HepG2 (cell line): ENCODE measurements at regions not wholly inside any gene's neighbourhood (a gene's known extent, or its start where the extent isn't known, plus 50 kb on each side); places are given as distances from the start of the nearest gene placed in this dataset.

Source experiments
- ETS1 ChIP-seq: sonication (generic); formaldehyde crosslinking; IDR thresholded peaks from 2 replicates; pipeline ENCODE4 v1.4.0; 2020; ENCODE audit warnings: missing genetic modification reagents
- HOXA5 ChIP-seq: sonication (generic); formaldehyde crosslinking; IDR thresholded peaks from 2 replicates; pipeline ENCODE4 v1.4.0; 2020; ENCODE audit warnings: missing genetic modification reagents
- ISX ChIP-seq: sonication (generic); formaldehyde crosslinking; conservative IDR thresholded peaks from 2 replicates; pipeline ENCODE4 v1.5.0; 2020; ENCODE audit warnings: missing genetic modification reagents
- KAT2B ChIP-seq: fragments of 150-350 bp; IDR thresholded peaks from 2 replicates; pipeline ENCODE4 v1.6.1; 2014; ENCODE audit warnings: low read depth, low read length, borderline replicate concordance
- MEIS1 ChIP-seq: sonication (generic); formaldehyde crosslinking; IDR thresholded peaks from 2 replicates; pipeline ENCODE4 v1.9.0; 2021; ENCODE audit warnings: mild to moderate bottlenecking, missing genetic modification reagents, moderate library complexity, borderline replicate concordance
- MYPOP ChIP-seq: sonication (generic); formaldehyde crosslinking; IDR thresholded peaks from 2 replicates; pipeline ENCODE4 v1.8.1; 2023; ENCODE audit warnings: mild to moderate bottlenecking, moderate library complexity, missing genetic modification reagents
- NR2C2 ChIP-seq: sonication (generic); formaldehyde crosslinking; IDR thresholded peaks from 2 replicates; pipeline ENCODE4 v1.4.0; 2020; ENCODE audit warnings: missing genetic modification reagents, mild to moderate bottlenecking, moderate library complexity, borderline replicate concordance
- PATZ1 ChIP-seq: sonication (generic); formaldehyde crosslinking; IDR thresholded peaks from 2 replicates; pipeline ENCODE4 v1.4.0; 2020; ENCODE audit warnings: missing genetic modification reagents
- PRPF4 ChIP-seq: fragments of 200-400 bp; formaldehyde crosslinking; IDR thresholded peaks from 2 replicates; pipeline ENCODE4 v1.6.1; 2016; ENCODE audit warnings: low read length, low read depth; ENCODE audit not compliant: poor library complexity, severe bottlenecking
- SALL2 ChIP-seq: sonication (generic); formaldehyde crosslinking; IDR thresholded peaks from 2 replicates; pipeline ENCODE4 v1.8.1; 2023; ENCODE audit warnings: mild to moderate bottlenecking, missing genetic modification reagents, inconsistent platforms
- SMYD3 ChIP-seq: sonication (generic); formaldehyde crosslinking; IDR thresholded peaks from 2 replicates; pipeline ENCODE4 v1.8.1; 2023; ENCODE audit warnings: mild to moderate bottlenecking, missing genetic modification reagents
- SOX5 ChIP-seq: IDR thresholded peaks from 2 replicates; pipeline ENCODE4 v1.6.1; 2016; ENCODE audit warnings: borderline replicate concordance
- TERF1 ChIP-seq: sonication (generic); formaldehyde crosslinking; IDR thresholded peaks from 2 replicates; pipeline ENCODE4 v1.8.0; 2022; ENCODE audit warnings: mild to moderate bottlenecking, missing genetic modification reagents, moderate library complexity
- TFAP4 ChIP-seq: sonication (generic); IDR thresholded peaks from 2 replicates; pipeline ENCODE4 v1.6.1; 2016; ENCODE audit warnings: low read depth, borderline replicate concordance
- YY1 ChIP-seq: IDR thresholded peaks from 2 replicates; pipeline ENCODE4 v1.6.1; 2011; ENCODE audit warnings: low read length, low read depth, moderate library complexity, mild to moderate bottlenecking; ENCODE audit not compliant: insufficient read depth, insufficient replicate concordance
- ZNF543 ChIP-seq: sonication (generic); formaldehyde crosslinking; IDR thresholded peaks from 2 replicates; pipeline ENCODE4 v1.4.0; 2020; ENCODE audit warnings: mild to moderate bottlenecking, missing genetic modification reagents
- ZNF564 ChIP-seq: sonication (generic); formaldehyde crosslinking; IDR thresholded peaks from 2 replicates; pipeline ENCODE4 v1.8.1; 2023; ENCODE audit warnings: mild to moderate bottlenecking, missing genetic modification reagents
- ZNF572 ChIP-seq: sonication (generic); formaldehyde crosslinking; IDR thresholded peaks from 2 replicates; pipeline ENCODE4 v1.5.1; 2020; ENCODE audit warnings: mild to moderate bottlenecking, missing genetic modification reagents
- ZNF574 ChIP-seq: sonication (generic); formaldehyde crosslinking; IDR thresholded peaks from 2 replicates; pipeline ENCODE4 v1.4.0; 2020; ENCODE audit warnings: missing genetic modification reagents

- TF ChIP-seq YY1 (peak; percentile 91), TFAP4 (peak; percentile 66; the same call in 1 of the 2 replicates), MYPOP (CRISPR knock-in tag) (peak; percentile 99), NR2C2 (CRISPR knock-in tag) (peak; percentile 75), SALL2 (CRISPR knock-in tag) (peak; percentile 85; the same call in 1 of the 2 replicates), ISX (CRISPR knock-in tag) (no peak), MEIS1 (CRISPR knock-in tag) (no peak), ZNF543 (CRISPR knock-in tag) (peak; percentile 54; the same call in 1 of the 2 replicates), KAT2B (peak; percentile 24; the same call in 1 of the 2 replicates), PATZ1 (CRISPR knock-in tag) (peak; percentile 98), HOXA5 (CRISPR knock-in tag) (peak; percentile 94; the same call in 1 of the 2 replicates), SOX5 (peak; percentile 74), SMYD3 (CRISPR knock-in tag) (no peak), ZNF574 (CRISPR knock-in tag) (0 out of 2 replicates have a peak, but pooled peaks have one; percentile 65), TERF1 (CRISPR knock-in tag) (no peak), ZNF572 (CRISPR knock-in tag) (0 out of 2 replicates have a peak, but pooled peaks have one; percentile 48), PRPF4 (no peak), ZNF564 (0 out of 2 replicates have a peak, but pooled peaks have one; percentile 51), ETS1 (CRISPR knock-in tag) (no peak)
These were observed 269.6 kb downstream of the RPS24 start (continued) for GRCh38 chr10:78302989-78303854.
